ENCODE measurements at regions not wholly inside any gene's neighbourhood (a gene's known extent, or its start where the extent isn't known, plus 50 kb on each side); places are given as distances from the start of the nearest gene placed in this dataset.

DNA sequence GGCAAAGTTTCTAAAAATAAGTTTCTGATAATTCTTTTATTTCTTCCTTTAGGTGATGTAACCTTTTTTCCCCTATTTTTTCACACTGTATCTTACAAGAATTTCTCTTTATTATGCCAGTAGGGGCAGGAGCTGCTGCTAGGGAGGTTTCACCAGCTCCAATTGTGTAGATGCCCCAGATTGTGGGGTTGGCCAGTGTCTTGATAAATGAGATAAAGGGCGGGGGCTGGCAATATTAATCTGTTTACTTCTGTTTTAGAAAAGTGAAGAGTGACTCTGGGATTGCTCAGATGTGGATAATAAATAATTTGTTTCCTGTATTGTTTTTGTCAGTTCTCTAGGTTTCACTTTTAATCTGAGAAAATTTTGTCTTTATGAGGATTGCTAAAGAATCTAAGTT is 190.4 kb downstream of the MC4R start (continued):
- TF ChIP-seq PHF8 (conservative IDR thresholded peaks at IDR 0.05; ENCODE audit: low read depth, low read length) (no peak), KDM1A (IDR thresholded peaks at IDR 0.05; ENCODE audit: borderline replicate concordance, low read length) (no peak), SIN3A (conservative IDR thresholded peaks at IDR 0.05 in 1 of 2, IDR thresholded peaks at IDR 0.05 in 1 of 2; ENCODE audit: low read depth in 1 of 2, low read length in 2 of 2) (no peak), CREB1 (IDR thresholded peaks at IDR 0.05) (no peak), SP2 (IDR thresholded peaks at IDR 0.05; ENCODE audit: low read length) (no peak)

Data from H1 (cell line).